GM10248 (cell line): ENCODE measurements at regions not wholly inside any gene's neighbourhood (a gene's known extent, or its start where the extent isn't known, plus 50 kb on each side); places are given as distances from the start of the nearest gene placed in this dataset.

Experiments
- CTCF ChIA-PET: fragments of 300-600 bp; sonication (Branson Sonifier 250); formaldehyde crosslinking; extraction: SDS; loops from one replicate; lab custom pipeline; 2021; ENCODE audit warnings: antibody characterized with exemption; lab: Yijun Ruan, JAX
- POLR2A ChIA-PET: fragments of 350-650 bp; sonication (Branson Sonifier 250); formaldehyde crosslinking; extraction: SDS; loops from one replicate; lab custom pipeline; 2020; ENCODE audit warnings: antibody characterized with exemption; lab: Yijun Ruan, JAX
- DNase-seq: peaks from one replicate; pipeline ENCODE4 v3.0.0; 2012; ENCODE audit errors: extremely low spot score
- CTCF ChIP-seq: IDR thresholded peaks from 2 replicates; pipeline ENCODE4 v1.5.1; 2012; ENCODE audit warnings: mild to moderate bottlenecking, low read depth; ENCODE audit errors: extremely low read depth, missing control alignments, control extremely low read depth

GRCh38 chr2:45209875-45210274 lies 200.6 kb upstream of the SIX2 start:
- ChIA-PET POLR2A (no interaction called here), CTCF (no interaction called here)
- no peak for TF ChIP-seq CTCF
- no peak for DNase-seq

DNA sequence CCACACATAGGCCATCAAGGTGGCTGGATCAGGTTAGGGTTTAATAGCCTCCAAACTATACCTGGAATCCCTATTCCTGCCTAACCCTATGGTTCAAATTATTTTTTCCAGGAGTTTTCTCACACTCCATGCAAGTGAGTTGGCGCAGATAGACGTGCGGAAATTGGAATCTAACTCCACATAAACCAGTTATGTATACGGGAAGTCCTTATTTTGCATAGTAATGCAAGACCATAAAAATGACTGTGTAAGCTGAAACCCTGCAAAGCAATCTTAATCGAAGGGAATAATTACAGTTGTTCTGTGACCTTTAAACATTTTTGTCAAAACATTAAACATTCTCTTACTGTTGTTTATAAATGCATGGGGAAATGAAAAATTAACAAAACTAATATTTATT lies 200.1 kb upstream of the SIX2 start:
- no peak for TF ChIP-seq CTCF
- POLR2A ChIA-PET, result no interaction called here
- no peak for DNase-seq
- CTCF ChIA-PET, result no interaction called here

DNA sequence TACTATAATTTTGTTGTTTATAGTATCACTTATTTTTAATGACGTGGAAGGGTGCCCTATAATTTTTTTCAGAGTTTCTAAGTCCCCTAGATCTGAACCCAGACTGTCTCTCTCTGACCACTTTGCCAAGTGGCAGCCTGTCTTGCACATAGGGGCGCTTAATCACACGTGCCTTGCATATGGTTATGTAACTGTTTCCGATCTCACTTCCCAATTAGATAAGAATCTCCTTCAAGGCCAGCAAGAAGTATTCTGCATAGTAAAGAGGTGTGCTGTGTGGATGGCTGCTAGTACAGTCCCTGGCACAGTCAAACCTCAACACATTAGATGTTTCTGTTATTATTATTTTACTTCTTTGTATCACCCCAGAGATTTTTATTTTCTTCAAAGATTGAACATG lies 197.8 kb upstream of the SIX2 start:
- POLR2A ChIA-PET, result no interaction called here
- TF ChIP-seq CTCF, result no peak
- CTCF ChIA-PET, result no interaction called here
- no peak for DNase-seq

DNA sequence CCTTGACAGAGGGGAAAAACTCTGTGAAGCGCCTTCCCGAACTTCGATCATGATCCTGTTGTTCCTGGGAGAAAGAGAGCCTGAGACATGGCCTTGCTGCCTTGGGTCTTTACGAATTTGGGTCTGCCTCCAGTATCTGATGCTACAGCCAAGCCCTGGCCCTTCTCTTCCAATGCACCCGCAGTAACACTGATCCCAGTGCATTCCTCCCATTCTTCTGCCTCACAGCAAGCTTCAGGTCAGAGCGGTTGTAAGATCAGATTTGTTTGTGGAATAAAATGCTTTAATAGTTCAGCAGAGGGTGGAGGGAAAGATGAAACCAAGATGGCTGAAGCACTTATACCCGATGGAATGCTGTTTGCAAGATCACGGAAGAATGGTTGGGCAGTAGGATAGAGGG lies 196.7 kb upstream of the SIX2 start:
- TF ChIP-seq CTCF, result no peak
- DNase-seq, result no peak
- CTCF ChIA-PET, result no interaction called here
- POLR2A ChIA-PET, result no interaction called here

DNA sequence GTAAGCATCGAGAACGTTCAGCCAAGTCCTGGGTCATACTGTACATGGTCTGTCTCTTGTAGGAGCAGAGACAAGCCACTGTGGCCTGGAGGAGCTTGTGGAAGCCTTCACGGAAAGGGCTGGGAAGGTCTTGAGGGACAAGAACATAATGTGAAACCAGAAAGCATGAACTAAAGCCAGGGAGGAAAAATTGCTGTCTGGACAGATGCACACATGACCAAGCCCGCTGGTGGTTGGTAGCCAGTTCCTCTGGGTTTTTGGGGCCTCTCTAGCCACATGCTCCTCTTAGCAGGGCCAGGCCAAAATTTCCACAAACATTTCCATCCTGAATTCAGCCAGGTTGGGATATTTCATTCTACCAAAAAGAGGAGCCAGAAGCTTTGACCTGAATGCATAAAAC lies 196.2 kb upstream of the SIX2 start:
- POLR2A ChIA-PET, result no interaction called here
- no peak for TF ChIP-seq CTCF
- CTCF ChIA-PET, result no interaction called here
- DNase-seq, result no peak

- ChIA-PET POLR2A (no interaction called here), CTCF (no interaction called here)
- DNase-seq, result no peak
- no peak for TF ChIP-seq CTCF
Observed at GRCh38 chr2:45203400-45203799, 194.1 kb upstream of the SIX2 start.

GRCh38 chr2:45199973-45200372 lies 190.7 kb upstream of the SIX2 start:
- no peak for TF ChIP-seq CTCF
- ChIA-PET CTCF (interaction anchor here (0.8 to 1.2 kb wide), 3 partner anchors 15 to 42 kb away, joined by 3 read pairs; no protein-coding TSS in a partner anchor), POLR2A (no interaction called here)
- DNase-seq, result no peak
